ENCODE measurements at regions not wholly inside any gene's neighbourhood (a gene's known extent, or its start where the extent isn't known, plus 50 kb on each side); places are given as distances from the start of the nearest gene placed in this dataset.

DNA sequence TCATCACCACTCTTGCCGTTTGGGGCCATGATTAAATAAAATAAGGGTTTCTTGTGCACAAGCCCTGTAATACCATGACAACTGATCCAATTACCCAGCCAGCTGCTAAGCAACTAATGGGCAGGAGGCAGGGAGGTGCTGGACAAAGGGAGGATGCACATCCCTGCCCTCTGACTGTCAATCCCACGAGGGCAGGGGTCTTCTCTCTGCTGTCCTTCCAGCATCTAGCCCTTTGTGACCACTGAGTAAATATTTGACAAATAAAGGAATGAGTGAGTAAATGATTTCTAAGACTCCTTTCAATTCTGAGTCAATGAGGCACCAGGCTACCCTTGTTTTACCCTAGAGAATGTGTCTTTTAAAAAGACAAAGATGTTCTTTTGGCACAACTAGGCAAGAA is 247.1 kb downstream of the SYK start:
- 60 to 64% (median 63%) methylated on average over 2 of the region's 2 CpGs for WGBS, 4 donors
- H3K9me3 ChIP-seq (replicated peaks in 1 of 3): no peaks in the 10 kb centered on the region
- no peaks in the 10 kb centered on the region for H3K36me3 ChIP-seq (replicated peaks in 1 of 2)
- DNase-seq: no peak
- intact Hi-C loops (cut with DNase I): no loop called here
- no peak overlapping the region for H3K4me3 ChIP-seq
- no peak overlapping the region for H3K27ac ChIP-seq
- H3K27me3 ChIP-seq: no peaks in the 10 kb centered on the region
- no peaks in the 10 kb centered on the region for H3K4me1 ChIP-seq (replicated peaks in 1 of 2)
- TF ChIP-seq, protein P1, sequence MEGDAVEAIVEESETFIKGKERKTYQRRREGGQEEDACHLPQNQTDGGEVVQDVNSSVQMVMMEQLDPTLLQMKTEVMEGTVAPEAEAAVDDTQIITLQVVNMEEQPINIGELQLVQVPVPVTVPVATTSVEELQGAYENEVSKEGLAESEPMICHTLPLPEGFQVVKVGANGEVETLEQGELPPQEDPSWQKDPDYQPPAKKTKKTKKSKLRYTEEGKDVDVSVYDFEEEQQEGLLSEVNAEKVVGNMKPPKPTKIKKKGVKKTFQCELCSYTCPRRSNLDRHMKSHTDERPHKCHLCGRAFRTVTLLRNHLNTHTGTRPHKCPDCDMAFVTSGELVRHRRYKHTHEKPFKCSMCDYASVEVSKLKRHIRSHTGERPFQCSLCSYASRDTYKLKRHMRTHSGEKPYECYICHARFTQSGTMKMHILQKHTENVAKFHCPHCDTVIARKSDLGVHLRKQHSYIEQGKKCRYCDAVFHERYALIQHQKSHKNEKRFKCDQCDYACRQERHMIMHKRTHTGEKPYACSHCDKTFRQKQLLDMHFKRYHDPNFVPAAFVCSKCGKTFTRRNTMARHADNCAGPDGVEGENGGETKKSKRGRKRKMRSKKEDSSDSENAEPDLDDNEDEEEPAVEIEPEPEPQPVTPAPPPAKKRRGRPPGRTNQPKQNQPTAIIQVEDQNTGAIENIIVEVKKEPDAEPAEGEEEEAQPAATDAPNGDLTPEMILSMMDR (IDR thresholded peaks at IDR 0.05): no peak
- no peak for TF ChIP-seq POLR2A (IDR thresholded peaks at IDR 0.05)

DNA sequence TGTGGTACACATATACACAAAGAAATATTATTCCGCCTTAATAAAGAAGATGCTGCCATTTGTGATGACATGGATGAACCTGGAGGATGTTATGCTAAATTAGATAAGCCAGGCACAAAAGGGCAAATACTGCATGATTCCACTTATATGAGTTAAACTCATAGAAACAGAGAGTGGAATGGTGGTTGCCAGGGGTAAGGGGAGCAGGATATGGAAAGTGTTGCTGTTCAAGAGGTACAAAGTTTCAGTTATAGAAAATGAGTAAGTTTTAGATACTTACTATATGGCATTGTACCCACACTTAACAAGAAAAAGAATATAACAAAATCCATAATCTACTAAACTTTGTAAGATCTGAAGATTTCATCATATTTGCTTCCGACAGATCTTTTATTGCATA is 252.2 kb downstream of the SYK start:
- H3K36me3 ChIP-seq (replicated peaks in 1 of 2): no peaks in the 10 kb centered on the region
- intact Hi-C loops (cut with DNase I): no loop called here
- WGBS, 4 donors: 86 to 98% (median 95%) methylated on average over 2 of the region's 2 CpGs
- no peaks in the 10 kb centered on the region for H3K4me1 ChIP-seq (replicated peaks in 1 of 2)
- DNase-seq: no peak
- H3K9me3 ChIP-seq (replicated peaks in 1 of 3): no peaks in the 10 kb centered on the region
- TF ChIP-seq, protein P1 (IDR thresholded peaks at IDR 0.05): no peak
- TF ChIP-seq POLR2A (IDR thresholded peaks at IDR 0.05): no peak
- no peak overlapping the region for H3K27ac ChIP-seq
- H3K4me3 ChIP-seq: no peak overlapping the region
- H3K27me3 ChIP-seq: no peaks in the 10 kb centered on the region

DNA sequence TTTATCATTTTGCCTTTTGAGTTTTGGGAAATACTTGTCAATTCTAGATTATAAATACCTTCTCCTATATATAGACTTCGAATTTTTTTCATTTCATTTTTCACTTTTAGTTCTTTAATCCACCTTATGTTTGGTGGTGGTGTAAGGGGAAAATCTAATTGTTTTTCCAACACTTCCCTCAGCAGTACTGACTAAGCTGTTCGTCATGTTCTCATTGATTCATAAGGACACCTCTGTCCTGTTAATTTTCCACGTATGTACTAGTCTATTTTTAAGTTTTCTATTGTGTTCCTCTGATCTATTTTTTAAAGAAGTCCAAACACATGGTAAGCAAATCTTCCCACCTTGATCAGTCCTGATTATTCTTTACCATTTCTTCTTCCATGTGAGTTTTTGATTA is 254.2 kb downstream of the SYK start:
- intact Hi-C loops (cut with DNase I): no loop called here
- Histone ChIP-seq H3K27me3 (no peaks in the 10 kb centered on the region), H3K36me3 (replicated peaks in 1 of 2) (no peaks in the 10 kb centered on the region), H3K9me3 (replicated peaks in 1 of 3) (no peaks in the 10 kb centered on the region), H3K4me1 (replicated peaks in 1 of 2) (peaks cover 0 to 11% of the 10 kb centered on the region in 2 donors), H3K4me3 (no peak overlapping the region), H3K27ac (no peak overlapping the region)
- 73 to 81% (median 78%) methylated on average over 3 of the region's 3 CpGs for WGBS, 4 donors
- no peak for DNase-seq
- TF ChIP-seq, protein P1 (IDR thresholded peaks at IDR 0.05): no peak
- TF ChIP-seq POLR2A (IDR thresholded peaks at IDR 0.05): no peak

DNA sequence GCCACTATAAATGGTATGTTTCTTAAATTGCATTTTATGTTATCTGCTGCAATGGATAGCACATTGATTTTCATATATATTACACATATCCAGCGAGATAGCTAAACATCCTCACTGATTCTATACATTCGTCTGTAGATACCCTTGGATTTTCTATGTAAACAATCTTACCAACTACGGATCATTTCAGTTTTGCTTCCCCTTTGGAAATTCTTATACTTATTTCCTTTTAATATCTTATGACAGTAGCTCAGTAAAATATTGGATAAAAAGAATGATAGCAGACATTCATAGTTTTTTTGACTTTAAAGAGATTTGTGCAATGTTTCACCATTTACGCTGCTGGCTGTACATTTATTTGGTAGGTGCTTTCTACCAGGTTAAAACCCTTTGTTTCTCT is 254.9 kb downstream of the SYK start:
- WGBS, 4 donors: 79 to 85% (median 81%) methylated on average over 4 of the region's 4 CpGs
- H3K4me3 ChIP-seq: no peak overlapping the region
- H3K9me3 ChIP-seq (replicated peaks in 1 of 3): no peaks in the 10 kb centered on the region
- intact Hi-C loops (cut with DNase I): no loop called here
- H3K4me1 ChIP-seq (replicated peaks in 1 of 2): peaks cover 0 to 18% of the 10 kb centered on the region in 2 donors
- no peak overlapping the region for H3K27ac ChIP-seq
- H3K27me3 ChIP-seq: no peaks in the 10 kb centered on the region
- no peak for DNase-seq
- TF ChIP-seq, protein P1 (IDR thresholded peaks at IDR 0.05): no peak
- no peak for TF ChIP-seq POLR2A (IDR thresholded peaks at IDR 0.05)
- no peaks in the 10 kb centered on the region for H3K36me3 ChIP-seq (replicated peaks in 1 of 2)
